ENCODE measurements at regions not wholly inside any gene's neighbourhood (a gene's known extent, or its start where the extent isn't known, plus 50 kb on each side); places are given as distances from the start of the nearest gene placed in this dataset.

- TF ChIP-seq CTCF (IDR thresholded peaks at IDR 0.05) (no peak), POLR2A (IDR thresholded peaks at IDR 0.05) (no peak)
Observed at GRCh38 chr1:219664310-219665029, 51.6 kb upstream of the ZC3H11B start.
